Amniotic stem cell (primary cell): ENCODE measurements at regions not wholly inside any gene's neighbourhood (a gene's known extent, or its start where the extent isn't known, plus 50 kb on each side); places are given as distances from the start of the nearest gene placed in this dataset.

Experiments used
- DNase-seq: peaks from one replicate; lab custom pipeline; 2025; lab: John Stamatoyannopoulos, UW

- no peak for DNase-seq
Measured at GRCh38 chr14:36083317-36083716, 93.2 kb downstream of the PTCSC3 start.

DNA sequence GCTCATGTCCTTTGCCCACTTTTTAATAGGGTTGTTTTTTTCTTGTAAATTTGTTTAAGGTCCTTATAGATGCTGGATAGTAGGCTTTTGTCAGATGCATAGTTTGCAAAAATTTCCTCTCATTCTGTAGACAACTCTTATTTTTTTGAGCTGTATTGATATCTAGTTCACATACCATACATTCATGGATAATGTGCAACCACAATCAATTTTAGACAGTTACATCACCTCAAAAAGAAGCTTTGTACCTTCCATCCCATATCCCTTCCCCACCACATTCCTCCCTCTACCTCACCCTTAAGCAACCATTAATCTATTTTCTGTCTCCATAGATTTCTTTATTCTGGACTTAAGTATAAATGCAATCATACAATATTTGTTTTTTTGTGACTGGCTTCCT, 98.4 kb downstream of the PTCSC3 start:
- DNase-seq = no peak

- no peak for DNase-seq
Measured at GRCh38 chr14:36076197-36076596, 100.3 kb downstream of the PTCSC3 start.

DNA sequence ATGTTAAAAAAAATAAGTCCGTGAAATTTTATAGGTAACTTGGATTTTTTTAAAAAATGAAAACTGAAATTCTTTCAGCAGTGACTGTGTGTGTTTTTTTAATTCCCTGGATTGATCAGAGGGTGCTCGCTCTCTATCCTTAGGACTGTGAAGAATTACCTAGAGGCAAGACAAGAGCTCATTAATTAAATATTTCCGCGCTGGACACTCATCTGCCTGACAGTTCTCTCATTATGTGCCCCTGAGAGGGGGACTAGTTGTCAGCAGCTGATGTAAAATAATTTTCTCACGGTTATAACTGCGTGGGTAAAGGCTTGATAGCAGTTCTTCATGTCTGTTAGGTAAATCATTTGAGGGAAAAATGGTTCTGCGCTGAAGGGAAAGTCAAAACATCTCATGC, 101.3 kb downstream of the PTCSC3 start:
- no peak for DNase-seq

DNA sequence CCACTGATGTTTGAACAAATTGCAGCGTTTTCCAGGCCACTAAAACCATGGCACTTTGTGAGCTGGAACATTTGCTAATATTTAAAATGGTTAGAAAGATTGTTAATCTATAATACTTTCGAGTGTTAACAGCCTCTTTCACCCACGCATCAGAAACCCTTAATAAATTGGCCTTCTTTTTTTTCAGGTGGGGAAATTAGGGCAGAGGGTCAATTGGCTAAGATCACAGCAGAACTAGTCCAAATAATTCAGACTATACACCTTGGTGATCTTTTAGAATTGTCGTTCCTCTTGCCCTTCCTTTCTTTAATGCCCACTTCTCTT, 105.8 kb downstream of the PTCSC3 start:
- DNase-seq = no peak

- peak; percentile 21 for DNase-seq
Measured at GRCh38 chr14:36070031-36070719, 106.3 kb downstream of the PTCSC3 start.

GRCh38 chr14:36069535-36069900, 107.0 kb downstream of the PTCSC3 start:
- no peak for DNase-seq

DNA sequence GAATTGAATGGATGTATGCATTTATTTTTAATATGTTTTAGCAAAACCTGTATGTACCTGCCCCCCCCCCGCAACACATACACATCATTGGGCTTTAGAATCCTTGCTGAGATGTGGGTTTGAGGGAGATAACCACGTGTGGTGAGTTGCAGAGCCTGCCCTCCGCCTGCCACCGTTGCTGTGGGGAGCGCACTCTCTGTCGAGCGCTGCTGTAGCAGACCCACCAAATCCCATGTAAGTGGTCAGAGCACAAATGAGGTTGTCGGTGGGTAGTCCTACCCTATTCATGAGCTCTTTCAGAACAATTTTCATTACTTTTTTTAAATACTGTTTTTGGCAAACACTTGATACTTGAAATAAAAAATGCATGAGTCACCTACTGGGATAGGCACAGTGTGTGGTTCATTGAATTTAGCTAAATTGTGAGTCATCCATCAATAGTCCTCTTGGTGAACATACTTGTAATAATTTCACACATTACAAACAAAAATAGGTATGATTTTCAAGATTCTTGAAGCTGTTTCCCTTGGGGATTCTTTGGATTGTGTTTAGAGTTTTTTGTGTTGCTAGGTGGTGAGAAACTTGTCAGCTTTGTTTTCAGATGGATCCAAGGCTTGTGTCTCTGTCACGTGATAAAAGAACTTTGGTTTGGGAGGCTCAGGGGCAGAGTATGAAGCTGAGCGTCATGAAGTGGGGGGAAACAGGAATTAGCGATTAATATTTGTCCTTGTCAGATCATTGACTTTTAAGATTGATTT, 107.6 kb downstream of the PTCSC3 start:
- no peak for DNase-seq

DNA sequence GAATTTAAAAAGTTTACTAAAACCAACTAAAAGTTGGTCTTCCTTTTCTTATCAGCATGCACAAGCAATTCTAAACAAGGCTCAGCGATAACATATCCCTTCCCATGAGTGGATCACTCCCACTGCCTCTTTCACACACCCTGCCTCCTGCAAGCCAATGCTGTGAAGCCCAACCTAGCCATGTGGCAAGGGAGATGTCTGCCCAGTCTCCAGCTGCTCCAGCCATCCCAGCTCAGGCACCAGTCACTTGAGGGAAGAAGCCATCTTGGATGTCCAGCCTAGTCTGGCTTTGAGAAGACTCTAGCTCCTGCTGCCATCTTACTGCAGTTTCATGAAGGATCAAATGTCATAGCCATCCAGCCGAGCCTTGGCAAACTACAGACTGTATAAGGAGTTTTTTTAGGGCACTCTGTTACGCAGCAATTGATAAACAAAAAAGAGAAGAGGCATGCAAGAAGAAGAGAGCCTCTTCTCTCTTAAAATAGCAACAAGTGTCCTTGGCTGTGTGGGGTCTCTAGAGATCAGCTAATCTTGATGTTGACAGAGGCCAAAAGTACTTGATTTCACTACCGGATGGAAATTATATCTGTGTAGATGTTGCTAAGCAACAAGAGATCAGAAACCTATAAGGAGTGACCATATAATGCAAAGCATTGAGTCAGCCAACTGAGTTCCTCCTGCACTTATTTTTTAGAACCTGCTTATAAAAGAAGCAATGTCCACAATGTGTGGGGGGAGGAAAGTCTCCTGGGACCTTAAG, 108.9 kb downstream of the PTCSC3 start:
- DNase-seq = no peak

GRCh38 chr14:36066636-36067035, 109.9 kb downstream of the PTCSC3 start:
- no peak for DNase-seq

DNA sequence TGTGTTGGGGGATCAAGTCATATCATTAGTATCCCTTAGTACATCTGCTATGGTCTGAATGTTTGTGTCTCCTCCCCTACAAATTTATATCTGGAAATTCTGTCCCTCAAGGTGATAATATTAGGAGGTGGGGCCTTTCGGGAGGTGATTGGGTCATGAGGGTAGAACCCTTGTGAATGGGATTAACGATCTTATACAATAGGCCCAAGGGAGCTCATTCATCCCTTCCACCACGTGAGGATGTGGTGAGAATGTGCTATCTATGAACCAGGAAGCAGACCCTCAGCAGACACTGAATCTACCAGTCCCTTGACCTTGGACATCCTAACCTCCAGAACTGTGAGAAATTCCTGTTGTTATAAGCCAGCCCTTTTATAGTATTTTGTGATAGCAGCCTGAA, 110.7 kb downstream of the PTCSC3 start:
- no peak for DNase-seq

- DNase-seq = no peak
Measured at GRCh38 chr14:36059531-36059930, 117.0 kb downstream of the PTCSC3 start.

- DNase-seq = no peak
Measured at GRCh38 chr14:36057452-36058116, 118.9 kb downstream of the PTCSC3 start.

GRCh38 chr14:36056845-36057244, 119.7 kb downstream of the PTCSC3 start:
- no peak for DNase-seq

- DNase-seq = no peak
Measured at GRCh38 chr14:36055681-36056225, 120.8 kb downstream of the PTCSC3 start.

- DNase-seq = no peak
Measured at GRCh38 chr14:36055052-36055378, 121.5 kb downstream of the PTCSC3 start.

DNA sequence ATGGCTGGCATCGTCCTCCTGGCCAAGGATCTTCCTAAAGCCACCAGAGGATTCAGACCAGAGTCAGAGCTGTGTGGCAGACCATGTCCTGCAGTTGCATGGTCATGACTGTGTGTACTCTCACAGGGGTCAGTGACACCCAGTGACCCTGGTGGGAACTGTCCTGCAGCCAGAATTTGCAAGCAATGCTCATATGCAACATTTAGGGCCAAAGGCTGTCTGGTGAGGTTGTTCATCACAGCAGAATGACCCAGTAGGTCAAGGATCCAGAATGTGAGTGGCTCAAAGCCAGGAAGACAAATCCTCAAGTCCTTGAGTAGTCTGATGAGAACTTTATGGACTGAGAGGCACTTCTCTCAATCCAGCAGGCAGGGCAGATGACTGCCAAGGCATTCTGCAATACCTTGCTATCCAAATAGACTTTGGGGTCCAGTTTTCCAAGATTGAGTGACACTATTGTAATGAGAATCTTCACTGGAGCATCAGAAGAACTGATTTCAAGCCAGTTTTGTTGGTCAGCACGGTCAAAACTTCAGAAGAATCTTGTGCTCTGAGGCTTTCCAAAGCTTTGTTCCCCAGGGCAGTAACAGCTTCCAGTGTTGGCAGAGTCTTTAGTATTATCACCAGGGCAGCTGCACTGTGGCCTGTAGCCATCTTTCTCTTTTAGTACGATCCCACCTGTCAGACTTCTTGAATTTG, 122.0 kb downstream of the PTCSC3 start:
- DNase-seq = no peak

GRCh38 chr14:36052681-36053080, 123.8 kb downstream of the PTCSC3 start:
- no peak for DNase-seq

GRCh38 chr14:36052063-36052462, 124.5 kb downstream of the PTCSC3 start:
- no peak for DNase-seq

DNA sequence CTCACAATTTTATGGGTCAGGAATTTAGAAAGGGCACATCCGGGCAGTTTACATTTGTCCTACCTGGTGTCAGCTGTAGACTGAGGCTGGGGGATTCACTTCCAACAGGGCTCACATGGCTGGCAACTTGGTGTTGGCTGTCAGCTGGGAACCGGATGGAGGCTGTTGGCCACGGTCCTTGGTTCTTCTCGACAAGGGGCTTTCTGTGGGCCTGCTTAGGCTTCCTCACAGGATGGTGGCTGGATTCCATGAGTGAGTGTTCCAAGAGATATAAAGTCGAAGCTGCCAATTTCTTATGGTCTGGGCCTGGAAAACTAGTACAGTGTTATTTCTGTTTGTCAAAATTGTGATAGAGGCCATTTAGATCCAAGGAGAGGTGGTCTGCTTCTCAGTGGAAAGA, 127.9 kb downstream of the PTCSC3 start:
- DNase-seq = no peak

- no peak for DNase-seq
Measured at GRCh38 chr14:36047912-36048311, 128.6 kb downstream of the PTCSC3 start.

- DNase-seq = no peak
Measured at GRCh38 chr14:36035675-36036074, 140.8 kb downstream of the PTCSC3 start.
